TTC549 (cell line): ENCODE measurements at regions not wholly inside any gene's neighbourhood (a gene's known extent, or its start where the extent isn't known, plus 50 kb on each side); places are given as distances from the start of the nearest gene placed in this dataset.
"Not testable (repeated sequence)": the region's sequence is repeated elsewhere in the genome, so short reads cannot be mapped to it uniquely, and the experiment has no call there.

Source experiments
- FAIRE-seq: peaks from 2 replicates; lab custom pipeline; 2012; peaks lifted over from hg19 to GRCh38; lab: Jason Lieb, UNC

GRCh38 chr5:167378894-167379723, 912.3 kb upstream of the WWC1 start:
- FAIRE-seq, result no peak

GRCh38 chr5:167381457-167381856, 910.0 kb upstream of the WWC1 start:
- FAIRE-seq, result no peak

GRCh38 chr5:167389537-167389936, 901.9 kb upstream of the WWC1 start:
- no peak for FAIRE-seq

- FAIRE-seq, result not testable (repeated sequence)
Observed at GRCh38 chr5:167391286-167391685, 900.2 kb upstream of the WWC1 start.

GRCh38 chr5:167392240-167392639, 899.2 kb upstream of the WWC1 start:
- FAIRE-seq, result no peak

- no peak for FAIRE-seq
Observed at GRCh38 chr5:167393358-167393757, 898.1 kb upstream of the WWC1 start.

- FAIRE-seq, result no peak
Observed at GRCh38 chr5:167402671-167403070, 888.8 kb upstream of the WWC1 start.

GRCh38 chr5:167406513-167406912, 884.9 kb upstream of the WWC1 start:
- no peak for FAIRE-seq

GRCh38 chr5:167412556-167412955, 878.9 kb upstream of the WWC1 start:
- FAIRE-seq, result no peak

- FAIRE-seq, result no peak
Observed at GRCh38 chr5:167413506-167413905, 877.9 kb upstream of the WWC1 start.

- FAIRE-seq, result no peak
Observed at GRCh38 chr5:167414611-167415010, 876.8 kb upstream of the WWC1 start.

- FAIRE-seq, result no peak
Observed at GRCh38 chr5:167415779-167416746, 875.4 kb upstream of the WWC1 start.

GRCh38 chr5:167417662-167418061, 873.8 kb upstream of the WWC1 start:
- no peak for FAIRE-seq

GRCh38 chr5:167425161-167425560, 866.3 kb upstream of the WWC1 start:
- no peak for FAIRE-seq

- no peak for FAIRE-seq
Observed at GRCh38 chr5:167426501-167426900, 864.9 kb upstream of the WWC1 start.

- not testable (repeated sequence) for FAIRE-seq
Observed at GRCh38 chr5:167427641-167428040, 863.8 kb upstream of the WWC1 start.

GRCh38 chr5:167440846-167441245, 850.6 kb upstream of the WWC1 start:
- FAIRE-seq, result no peak

- FAIRE-seq, result no peak
Observed at GRCh38 chr5:167442922-167443321, 848.5 kb upstream of the WWC1 start.

- no peak for FAIRE-seq
Observed at GRCh38 chr5:167447466-167448375, 843.7 kb upstream of the WWC1 start.

GRCh38 chr5:167448376-167448775, 843.1 kb upstream of the WWC1 start:
- FAIRE-seq, result no peak

- FAIRE-seq, result no peak
Observed at GRCh38 chr5:167451076-167451475, 840.4 kb upstream of the WWC1 start.

GRCh38 chr5:167452136-167452535, 839.3 kb upstream of the WWC1 start:
- FAIRE-seq, result no peak
